OCI-LY3 (cell line): ENCODE measurements at regions not wholly inside any gene's neighbourhood (a gene's known extent, or its start where the extent isn't known, plus 50 kb on each side); places are given as distances from the start of the nearest gene placed in this dataset.

Experiments used
- H2AFZ ChIP-seq: fragments of 200-600, 300-600 bp; shearing (Covaris generic); 2 replicates; pipeline ENCODE4 v1.6.0; 2014; ENCODE audit warnings: antibody characterized with exemption, low read depth, low read length
- H3K27ac ChIP-seq: fragments of 200-600, 300-600 bp; sonication (generic); 2 replicates; pipeline ENCODE4 v1.5.1; 2014; ENCODE audit warnings: mild to moderate bottlenecking, low read length, moderate library complexity, mixed read lengths
- H3K27me3 ChIP-seq: fragments of 200-600, 300-600 bp; sonication (generic); 2 replicates; pipeline ENCODE4 v1.6.1; 2014; ENCODE audit warnings: low read depth, low read length, mixed read lengths
- H3K36me3 ChIP-seq: fragments of 200-600, 300-600 bp; sonication (generic); replicated peaks from 2 replicates; pipeline ENCODE3; 2014; ENCODE audit warnings: low read depth, low read length, mixed read lengths
- H3K4me1 ChIP-seq: fragments of 300-600, 200-600 bp; sonication (generic); 2 replicates; pipeline ENCODE4 v1.6.1; 2014; ENCODE audit warnings: low read length, mixed read lengths
- H3K4me2 ChIP-seq: fragments of 200-600, 300-600 bp; sonication (generic); 2 replicates; pipeline ENCODE4 v1.6.1; 2014; ENCODE audit warnings: low read length, mixed read lengths
- H3K4me3 ChIP-seq: fragments of 300-600, 200-600 bp; sonication (generic); 2 replicates; pipeline ENCODE4 v1.5.1; 2014; ENCODE audit warnings: antibody characterized with exemption, mild to moderate bottlenecking, low read length, moderate library complexity
- H3K79me2 ChIP-seq: fragments of 300-600, 200-600 bp; shearing (Covaris generic); 2 replicates; pipeline ENCODE4 v1.6.1; 2014; ENCODE audit warnings: mild to moderate bottlenecking, low read length, mixed read lengths
- H3K9ac ChIP-seq: fragments of 300-600, 200-600 bp; shearing (Covaris generic); 2 replicates; pipeline ENCODE4 v1.6.0; 2014; ENCODE audit warnings: mild to moderate bottlenecking, low read length, moderate library complexity
- H3K9me3 ChIP-seq: fragments of 200-600, 300-600 bp; shearing (Covaris generic); 2 replicates; pipeline ENCODE4 v1.6.1; 2014; ENCODE audit warnings: low read length, mixed read lengths; ENCODE audit not compliant: insufficient read depth
- H4K20me1 ChIP-seq: fragments of 200-600, 300-600 bp; sonication (generic); 2 replicates; pipeline ENCODE4 v1.6.1; 2016; ENCODE audit warnings: low read length, mixed read lengths; ENCODE audit not compliant: insufficient read depth
- CTCF ChIP-seq: fragments of 200-600, 300-600 bp; sonication (generic); IDR thresholded peaks from 2 replicates; pipeline ENCODE4 v1.5.1; 2014; ENCODE audit warnings: antibody characterized with exemption, low read length, low read depth
- EZH2phosphoT487 ChIP-seq: fragments of 200-600 bp; shearing (Covaris generic); IDR thresholded peaks from 2 replicates; pipeline ENCODE4 v1.6.1; 2018; ENCODE audit warnings: antibody characterized with exemption, mixed run types, low read depth

GRCh38 chr6:2439082-2439481 is 193.7 kb upstream of the GMDS start:
- H4K20me1 ChIP-seq = no peaks in the 10 kb centered on the region
- H2AFZ ChIP-seq = no peak overlapping the region

GRCh38 chr6:2436410-2437154 is 191.2 kb upstream of the GMDS start:
- TF ChIP-seq CTCF (no peak), EZH2phosphoT487 (no peak)
- no peaks in the 10 kb centered on the region for H3K9me3 ChIP-seq
- H3K79me2 ChIP-seq = no peaks in the 10 kb centered on the region
- H3K9ac ChIP-seq = no peak overlapping the region
- H3K36me3 ChIP-seq = no peaks in the 10 kb centered on the region
- no peaks in the 10 kb centered on the region for H3K4me1 ChIP-seq
- no peak overlapping the region for H3K4me2 ChIP-seq
- no peak overlapping the region for H2AFZ ChIP-seq
- H3K27me3 ChIP-seq = no peaks in the 10 kb centered on the region
- no peaks in the 10 kb centered on the region for H4K20me1 ChIP-seq
- no peak overlapping the region for H3K4me3 ChIP-seq
- no peak overlapping the region for H3K27ac ChIP-seq

More at GRCh38 chr6:2439082-2439481, 193.7 kb upstream of the GMDS start:
- no peak overlapping the region for H3K27ac ChIP-seq
- no peaks in the 10 kb centered on the region for H3K27me3 ChIP-seq
- H3K36me3 ChIP-seq = no peaks in the 10 kb centered on the region
- no peaks in the 10 kb centered on the region for H3K79me2 ChIP-seq
- H3K9me3 ChIP-seq = no peaks in the 10 kb centered on the region
- H3K4me2 ChIP-seq = no peak overlapping the region
- H3K9ac ChIP-seq = no peak overlapping the region
- H3K4me3 ChIP-seq = no peak overlapping the region
- no peak for TF ChIP-seq EZH2phosphoT487
- TF ChIP-seq CTCF = no peak
- no peaks in the 10 kb centered on the region for H3K4me1 ChIP-seq

GRCh38 chr6:2435323-2435722 is 189.9 kb upstream of the GMDS start:
- H3K27ac ChIP-seq = no peak overlapping the region
- H3K4me3 ChIP-seq = no peak overlapping the region
- H3K4me1 ChIP-seq = no peaks in the 10 kb centered on the region
- H3K79me2 ChIP-seq = no peaks in the 10 kb centered on the region
- no peaks in the 10 kb centered on the region for H3K9me3 ChIP-seq
- no peak overlapping the region for H2AFZ ChIP-seq
- H4K20me1 ChIP-seq = no peaks in the 10 kb centered on the region
- no peaks in the 10 kb centered on the region for H3K27me3 ChIP-seq
- no peaks in the 10 kb centered on the region for H3K36me3 ChIP-seq
- no peak overlapping the region for H3K4me2 ChIP-seq
- TF ChIP-seq EZH2phosphoT487 (no peak), CTCF (no peak)
- no peak overlapping the region for H3K9ac ChIP-seq

GRCh38 chr6:2434912-2435311 is 189.5 kb upstream of the GMDS start:
- TF ChIP-seq CTCF (no peak), EZH2phosphoT487 (no peak)

More at GRCh38 chr6:2434912-2435311, 189.5 kb upstream of the GMDS start:
- Histone ChIP-seq H3K9ac (no peak overlapping the region), H3K4me1 (no peaks in the 10 kb centered on the region), H3K9me3 (no peaks in the 10 kb centered on the region), H3K27me3 (no peaks in the 10 kb centered on the region), H3K79me2 (no peaks in the 10 kb centered on the region), H3K4me3 (no peak overlapping the region), H3K36me3 (no peaks in the 10 kb centered on the region), H3K4me2 (no peak overlapping the region), H4K20me1 (no peaks in the 10 kb centered on the region), H3K27ac (no peak overlapping the region), H2AFZ (no peak overlapping the region)
